ENCODE measurements at regions not wholly inside any gene's neighbourhood (a gene's known extent, or its start where the extent isn't known, plus 50 kb on each side); places are given as distances from the start of the nearest gene placed in this dataset.

- no peaks in the 10 kb centered on the region for H3K4me1 Mint-ChIP-seq (ENCODE audit: low read depth)
- CTCF ChIA-PET: no interaction called here
- no peaks in the 10 kb centered on the region for H3K27me3 Mint-ChIP-seq
- no peak for DNase-seq
- intact Hi-C loops (cut with micrococcal nuclease): no loop called here
- POLR2A ChIA-PET: no interaction called here
- H3K27ac Mint-ChIP-seq: no peak overlapping the region
- H3K4me3 Mint-ChIP-seq: no peak overlapping the region
- peaks cover 5% of the 10 kb centered on the region for H3K9me3 Mint-ChIP-seq
- no peaks in the 10 kb centered on the region for H3K36me3 Mint-ChIP-seq
Observed at GRCh38 chr6:63140692-63141318, 70.5 kb upstream of the FKBP1C start.

GRCh38 chr6:63149730-63150129, 61.5 kb upstream of the FKBP1C start:
- no peaks in the 10 kb centered on the region for H3K9me3 Mint-ChIP-seq
- H3K4me3 Mint-ChIP-seq: no peak overlapping the region
- no peak overlapping the region for H3K27ac Mint-ChIP-seq
- CTCF ChIA-PET: no interaction called here
- H3K4me1 Mint-ChIP-seq (ENCODE audit: low read depth): no peaks in the 10 kb centered on the region
- H3K36me3 Mint-ChIP-seq: no peaks in the 10 kb centered on the region
- intact Hi-C loops (cut with micrococcal nuclease): no loop called here
- no peak for DNase-seq
- no peaks in the 10 kb centered on the region for H3K27me3 Mint-ChIP-seq
- POLR2A ChIA-PET: no interaction called here

GRCh38 chr6:63154535-63154934, 56.7 kb upstream of the FKBP1C start:
- CTCF ChIA-PET: no interaction called here
- no peak for DNase-seq
- Mint-ChIP-seq H3K9me3 (no peaks in the 10 kb centered on the region), H3K27ac (no peak overlapping the region), H3K4me1 (ENCODE audit: low read depth) (no peaks in the 10 kb centered on the region), H3K36me3 (no peaks in the 10 kb centered on the region), H3K4me3 (no peak overlapping the region), H3K27me3 (no peaks in the 10 kb centered on the region)
- intact Hi-C loops (cut with micrococcal nuclease): no loop called here
- POLR2A ChIA-PET: no interaction called here

All from activated CD4-positive, alpha-beta memory T cell treated with anti-CD3 and anti-CD28 coated beads for 36 hours (primary cell).